Ishikawa (cell line): ENCODE measurements at regions not wholly inside any gene's neighbourhood (a gene's known extent, or its start where the extent isn't known, plus 50 kb on each side); places are given as distances from the start of the nearest gene placed in this dataset.

Source experiments
- CEBPB ChIP-seq: IDR thresholded peaks from 2 replicates; pipeline ENCODE4 v1.6.1; 2012
- CREB1 ChIP-seq: IDR thresholded peaks from 2 replicates; pipeline ENCODE4 v1.6.1; 2012; ENCODE audit warnings: low read depth
- EGR1 ChIP-seq: IDR thresholded peaks from 2 replicates; pipeline ENCODE4 v1.6.1; 2012
- EP300 ChIP-seq: IDR thresholded peaks from 2 replicates; pipeline ENCODE4 v1.6.1; 2012; ENCODE audit warnings: borderline replicate concordance
- FOXM1 ChIP-seq: IDR thresholded peaks from 2 replicates; pipeline ENCODE4 v1.6.1; 2012; ENCODE audit warnings: low read depth, borderline replicate concordance
- NFIC ChIP-seq: IDR thresholded peaks from 2 replicates; pipeline ENCODE4 v1.6.1; 2012
- RAD21 ChIP-seq: IDR thresholded peaks from 2 replicates; pipeline ENCODE4 v1.6.1; 2012; ENCODE audit warnings: low read depth
- TAF1 ChIP-seq: IDR thresholded peaks from 2 replicates; pipeline ENCODE4 v1.6.1; 2012; ENCODE audit warnings: low read depth, mild to moderate bottlenecking
- TCF12 ChIP-seq: IDR thresholded peaks from 2 replicates; pipeline ENCODE4 v1.6.1; 2012; ENCODE audit warnings: low read depth
- TEAD4 ChIP-seq: IDR thresholded peaks from 2 replicates; pipeline ENCODE4 v1.6.1; 2012
- YY1 ChIP-seq: IDR thresholded peaks from 2 replicates; pipeline ENCODE4 v1.6.1; 2012; ENCODE audit warnings: low read depth
- ZBTB7A ChIP-seq: IDR thresholded peaks from 2 replicates; pipeline ENCODE4 v1.6.1; 2012; ENCODE audit warnings: low read depth
- TF ChIP-seq, protein P1 (sequence below): IDR thresholded peaks from 2 replicates; pipeline ENCODE4 v1.6.1; 2012
- TF ChIP-seq, protein P2 (sequence below): IDR thresholded peaks from 2 replicates; pipeline ENCODE4 v1.6.1; 2012; ENCODE audit warnings: low read depth, mild to moderate bottlenecking
- TF ChIP-seq, protein P3 (sequence below): IDR thresholded peaks from 2 replicates; pipeline ENCODE4 v1.6.1; 2012

DNA sequence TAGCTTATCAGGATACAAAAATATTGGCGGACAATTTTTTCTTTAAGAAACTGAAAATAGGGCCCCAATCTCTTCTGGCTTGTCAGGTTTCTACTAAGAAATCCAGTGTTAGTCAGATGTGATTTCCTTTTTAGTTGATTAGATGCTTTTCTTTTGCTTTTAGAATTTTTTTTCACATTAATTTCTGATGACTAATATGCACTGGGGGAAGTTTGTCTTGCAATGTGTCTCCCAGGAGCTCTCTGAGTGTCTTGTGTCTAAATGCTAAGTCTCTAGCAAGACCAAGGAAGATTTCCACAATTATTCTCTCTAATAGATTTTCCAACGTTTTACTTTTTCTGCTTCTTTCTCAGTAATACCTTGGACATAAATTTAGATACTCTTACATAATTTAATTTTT is 559.8 kb upstream of the TYRP1 start:
- TF ChIP-seq, protein P1, sequence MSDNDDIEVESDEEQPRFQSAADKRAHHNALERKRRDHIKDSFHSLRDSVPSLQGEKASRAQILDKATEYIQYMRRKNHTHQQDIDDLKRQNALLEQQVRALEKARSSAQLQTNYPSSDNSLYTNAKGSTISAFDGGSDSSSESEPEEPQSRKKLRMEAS: no peak
- TF ChIP-seq, protein P2, sequence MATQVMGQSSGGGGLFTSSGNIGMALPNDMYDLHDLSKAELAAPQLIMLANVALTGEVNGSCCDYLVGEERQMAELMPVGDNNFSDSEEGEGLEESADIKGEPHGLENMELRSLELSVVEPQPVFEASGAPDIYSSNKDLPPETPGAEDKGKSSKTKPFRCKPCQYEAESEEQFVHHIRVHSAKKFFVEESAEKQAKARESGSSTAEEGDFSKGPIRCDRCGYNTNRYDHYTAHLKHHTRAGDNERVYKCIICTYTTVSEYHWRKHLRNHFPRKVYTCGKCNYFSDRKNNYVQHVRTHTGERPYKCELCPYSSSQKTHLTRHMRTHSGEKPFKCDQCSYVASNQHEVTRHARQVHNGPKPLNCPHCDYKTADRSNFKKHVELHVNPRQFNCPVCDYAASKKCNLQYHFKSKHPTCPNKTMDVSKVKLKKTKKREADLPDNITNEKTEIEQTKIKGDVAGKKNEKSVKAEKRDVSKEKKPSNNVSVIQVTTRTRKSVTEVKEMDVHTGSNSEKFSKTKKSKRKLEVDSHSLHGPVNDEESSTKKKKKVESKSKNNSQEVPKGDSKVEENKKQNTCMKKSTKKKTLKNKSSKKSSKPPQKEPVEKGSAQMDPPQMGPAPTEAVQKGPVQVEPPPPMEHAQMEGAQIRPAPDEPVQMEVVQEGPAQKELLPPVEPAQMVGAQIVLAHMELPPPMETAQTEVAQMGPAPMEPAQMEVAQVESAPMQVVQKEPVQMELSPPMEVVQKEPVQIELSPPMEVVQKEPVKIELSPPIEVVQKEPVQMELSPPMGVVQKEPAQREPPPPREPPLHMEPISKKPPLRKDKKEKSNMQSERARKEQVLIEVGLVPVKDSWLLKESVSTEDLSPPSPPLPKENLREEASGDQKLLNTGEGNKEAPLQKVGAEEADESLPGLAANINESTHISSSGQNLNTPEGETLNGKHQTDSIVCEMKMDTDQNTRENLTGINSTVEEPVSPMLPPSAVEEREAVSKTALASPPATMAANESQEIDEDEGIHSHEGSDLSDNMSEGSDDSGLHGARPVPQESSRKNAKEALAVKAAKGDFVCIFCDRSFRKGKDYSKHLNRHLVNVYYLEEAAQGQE: no peak
- TF ChIP-seq TAF1: no peak
- no peak for TF ChIP-seq EP300
- TF ChIP-seq TEAD4: no peak
- TF ChIP-seq TCF12: no peak
- no peak for TF ChIP-seq RAD21
- no peak for TF ChIP-seq NFIC
- no peak for TF ChIP-seq CEBPB
- no peak for TF ChIP-seq ZBTB7A
- no peak for TF ChIP-seq EGR1
- no peak for TF ChIP-seq YY1
- no peak for TF ChIP-seq CREB1
- no peak for TF ChIP-seq FOXM1
- TF ChIP-seq, protein P3, sequence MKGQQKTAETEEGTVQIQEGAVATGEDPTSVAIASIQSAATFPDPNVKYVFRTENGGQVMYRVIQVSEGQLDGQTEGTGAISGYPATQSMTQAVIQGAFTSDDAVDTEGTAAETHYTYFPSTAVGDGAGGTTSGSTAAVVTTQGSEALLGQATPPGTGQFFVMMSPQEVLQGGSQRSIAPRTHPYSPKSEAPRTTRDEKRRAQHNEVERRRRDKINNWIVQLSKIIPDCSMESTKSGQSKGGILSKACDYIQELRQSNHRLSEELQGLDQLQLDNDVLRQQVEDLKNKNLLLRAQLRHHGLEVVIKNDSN: no peak

DNA sequence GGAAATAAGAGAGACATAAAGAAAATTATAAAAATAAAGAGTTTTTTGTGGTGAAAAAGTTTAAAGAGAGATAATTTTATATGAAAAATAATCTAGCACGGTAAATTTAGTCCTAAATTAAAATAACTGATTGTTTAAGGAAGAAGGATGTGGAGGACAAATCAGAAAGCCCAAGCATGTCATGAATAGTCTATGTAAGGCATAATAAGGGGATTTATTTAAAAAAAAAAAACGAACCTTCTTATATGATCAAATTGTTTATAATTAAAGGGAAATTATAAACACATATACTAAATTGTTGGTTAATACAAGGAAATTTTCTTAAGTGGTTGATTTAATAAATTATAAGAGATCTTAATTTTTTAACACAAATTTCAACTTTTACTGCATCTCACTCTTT is 551.8 kb upstream of the TYRP1 start:
- TF ChIP-seq CEBPB: no peak
- TF ChIP-seq NFIC: no peak
- TF ChIP-seq EP300: no peak
- TF ChIP-seq FOXM1: no peak
- TF ChIP-seq TAF1: no peak

DNA sequence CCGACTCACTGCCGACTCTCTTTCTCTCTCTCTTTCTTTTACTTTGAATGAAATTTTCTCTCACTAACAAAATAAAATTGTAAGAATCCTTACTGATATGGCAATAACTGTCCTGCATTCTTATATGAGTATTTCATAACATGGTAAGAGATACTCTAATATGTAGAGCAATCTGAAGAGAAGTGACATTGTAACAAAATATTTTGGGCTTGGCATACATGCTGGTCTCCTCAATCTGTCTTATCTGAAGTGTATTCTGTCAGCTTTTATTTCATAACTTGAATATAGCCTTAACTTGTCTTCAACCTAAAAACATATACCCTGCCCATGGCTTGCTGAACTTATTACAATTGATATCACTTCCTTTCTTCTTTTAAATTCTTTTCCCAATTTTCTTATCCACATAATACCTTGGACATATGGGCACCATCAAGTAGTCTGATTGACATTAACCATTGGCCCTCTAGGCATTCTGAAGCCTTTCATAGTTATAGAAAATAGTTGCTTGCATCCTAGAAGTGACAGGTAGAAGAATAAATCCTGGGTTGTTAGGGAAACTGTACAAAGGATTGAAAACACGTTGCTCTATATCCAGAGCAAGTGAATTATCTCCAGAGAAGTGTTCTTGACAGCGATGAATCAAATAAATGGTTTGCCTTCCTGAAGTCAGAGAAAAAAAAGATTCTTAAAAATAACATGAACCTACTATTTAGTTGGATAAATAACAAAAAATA is 537.6 kb upstream of the TYRP1 start:
- no peak for TF ChIP-seq RAD21
- no peak for TF ChIP-seq EP300
- no peak for TF ChIP-seq TEAD4
- no peak for TF ChIP-seq FOXM1
- no peak for TF ChIP-seq EGR1

DNA sequence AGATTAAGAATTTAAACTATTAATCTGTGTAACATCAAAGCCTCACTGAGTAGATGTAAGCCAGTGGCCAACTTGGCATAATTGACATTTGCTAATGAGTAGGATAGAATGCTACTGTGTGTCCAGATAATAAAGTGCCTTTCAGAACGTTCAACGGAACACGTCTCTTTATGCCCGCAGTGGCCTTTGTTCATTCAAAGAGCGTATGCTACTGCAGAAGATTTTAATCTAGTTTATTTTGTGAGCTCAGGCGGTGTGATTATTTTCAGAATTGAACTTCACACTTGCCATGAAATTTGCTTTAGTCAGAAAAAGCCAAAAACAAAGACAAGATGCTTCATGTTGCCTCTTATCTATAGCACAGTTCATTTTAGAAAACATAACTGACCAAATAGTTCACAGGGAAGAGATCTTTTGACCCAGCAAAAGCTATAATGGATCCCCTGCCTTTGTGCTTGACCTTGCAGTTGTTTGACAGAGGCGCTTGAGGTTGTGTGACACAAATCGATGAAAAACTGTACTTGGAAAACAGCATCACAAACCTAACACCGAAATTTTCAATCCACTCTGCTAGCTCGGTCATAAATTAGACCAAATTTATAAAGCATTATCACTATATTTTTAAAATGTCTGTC is 530.9 kb upstream of the TYRP1 start:
- no peak for TF ChIP-seq TAF1
- no peak for TF ChIP-seq YY1
- no peak for TF ChIP-seq CREB1
- TF ChIP-seq RAD21: no peak
- TF ChIP-seq TCF12: no peak
- no peak for TF ChIP-seq NFIC
- TF ChIP-seq FOXM1: no peak
- TF ChIP-seq, protein P1: no peak
- TF ChIP-seq EP300: no peak
- TF ChIP-seq CEBPB: no peak
- no peak for TF ChIP-seq ZBTB7A
- TF ChIP-seq TEAD4: no peak

DNA sequence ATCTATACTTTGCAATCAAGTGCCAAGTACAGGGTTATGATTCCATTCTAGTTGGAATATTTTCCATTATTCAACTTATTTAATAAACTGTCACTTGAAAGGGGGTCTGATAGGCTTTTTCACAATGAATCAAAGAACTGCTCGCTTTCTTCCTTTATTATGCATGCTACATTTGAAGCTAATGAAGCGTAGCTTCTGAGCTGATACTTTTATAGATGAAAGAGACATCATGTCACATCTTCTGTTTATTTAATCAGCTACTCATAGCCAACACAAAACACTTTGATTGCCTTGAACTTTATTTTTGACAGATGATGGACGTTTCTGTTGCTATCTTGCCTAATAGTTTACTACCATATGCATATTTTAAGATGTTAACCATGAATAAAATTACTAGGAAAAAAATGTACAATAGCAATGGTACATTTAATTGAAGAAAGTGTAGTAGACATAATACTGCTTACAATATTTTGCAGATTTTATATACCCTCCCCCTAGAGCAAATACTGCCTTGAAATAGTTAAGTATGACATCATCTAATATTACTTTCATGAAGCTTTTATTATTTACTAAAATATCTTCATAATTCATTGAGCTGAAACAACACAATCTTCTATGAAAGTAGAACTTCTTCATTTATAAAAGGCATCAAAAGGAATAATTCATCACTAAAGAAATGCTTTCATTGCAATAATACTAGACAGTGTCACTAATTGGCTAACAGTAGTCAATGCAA is 529.3 kb upstream of the TYRP1 start:
- TF ChIP-seq EP300 (no peak), TCF12 (no peak), FOXM1 (no peak), CEBPB (no peak), YY1 (no peak), TEAD4 (no peak), ZBTB7A (no peak), TAF1 (no peak), CREB1 (no peak), RAD21 (no peak), EGR1 (no peak), NFIC (no peak)
- TF ChIP-seq, protein P3: no peak
- TF ChIP-seq, protein P1: no peak
- TF ChIP-seq, protein P2: no peak
